HG03045 (cell line): ENCODE measurements at regions not wholly inside any gene's neighbourhood (a gene's known extent, or its start where the extent isn't known, plus 50 kb on each side); places are given as distances from the start of the nearest gene placed in this dataset.
"Not testable (repeated sequence)": the region's sequence is repeated elsewhere in the genome, so short reads cannot be mapped to it uniquely, and the experiment has no call there.

ENCODE experiments used
- ATAC-seq: cut with Tn5 transposase; IDR thresholded peaks from one replicate; pipeline ENCODE4 v1.9.1; 2021; ENCODE audit warnings: mild to moderate bottlenecking, moderate library complexity; ENCODE audit not compliant: unreplicated experiment

DNA sequence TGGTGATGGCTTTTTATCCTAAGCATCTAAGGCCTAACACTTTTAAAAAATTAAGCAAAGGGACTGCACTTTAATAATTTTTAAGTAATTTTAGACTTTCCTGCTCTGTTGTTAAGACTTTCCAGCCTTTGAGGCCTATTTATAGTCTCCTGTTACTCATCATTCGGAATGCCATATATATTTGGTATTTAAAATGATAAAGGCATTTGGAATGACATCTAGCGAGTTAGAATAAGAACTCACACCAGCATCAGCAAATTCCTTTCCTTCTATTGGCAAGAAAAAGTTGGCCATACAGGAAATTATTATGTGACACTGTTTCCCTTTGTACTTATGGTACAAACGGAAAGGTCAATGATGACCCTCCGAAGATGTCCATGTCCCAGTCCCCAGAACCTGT lies 88.1 kb upstream of the STMND1 start:
- ATAC-seq: no peak

DNA sequence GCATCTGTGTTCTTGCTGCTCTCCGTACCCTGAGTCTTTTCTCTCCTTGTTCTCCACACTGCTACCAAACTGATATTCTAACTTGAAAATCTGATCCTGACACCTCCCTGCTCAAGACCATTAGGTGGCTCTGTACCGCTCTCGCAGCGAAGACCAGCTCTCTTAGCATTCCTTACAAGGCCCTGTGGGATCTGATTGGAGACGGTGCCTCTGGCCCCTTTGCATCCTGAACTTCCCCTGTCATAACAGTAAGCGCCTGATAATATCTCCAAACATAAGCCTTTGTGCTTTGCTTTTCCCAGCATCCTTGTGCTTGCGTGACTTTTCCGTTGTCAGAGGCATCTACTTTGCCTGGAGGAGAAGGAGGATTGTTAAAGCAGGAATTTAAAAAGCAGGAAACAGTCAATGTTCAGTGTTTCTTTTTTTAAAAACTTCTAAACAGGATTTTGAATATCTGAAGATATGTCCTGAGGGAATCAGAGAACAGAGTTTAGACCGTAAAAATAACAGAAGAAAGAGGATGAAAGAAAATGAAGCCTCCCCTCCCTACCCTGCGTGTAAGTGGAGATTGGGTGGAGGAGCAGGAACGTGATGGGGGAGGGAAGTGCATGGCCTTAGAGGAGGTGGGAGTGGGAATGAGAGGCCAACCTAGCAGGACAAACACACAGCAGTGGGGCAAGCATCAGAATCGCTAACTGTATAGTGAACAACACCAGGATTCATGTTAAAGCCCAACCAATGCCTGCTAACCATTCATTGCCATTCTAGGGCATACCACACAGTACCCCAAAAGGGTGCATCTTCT lies 89.2 kb upstream of the STMND1 start:
- ATAC-seq: no peak

DNA sequence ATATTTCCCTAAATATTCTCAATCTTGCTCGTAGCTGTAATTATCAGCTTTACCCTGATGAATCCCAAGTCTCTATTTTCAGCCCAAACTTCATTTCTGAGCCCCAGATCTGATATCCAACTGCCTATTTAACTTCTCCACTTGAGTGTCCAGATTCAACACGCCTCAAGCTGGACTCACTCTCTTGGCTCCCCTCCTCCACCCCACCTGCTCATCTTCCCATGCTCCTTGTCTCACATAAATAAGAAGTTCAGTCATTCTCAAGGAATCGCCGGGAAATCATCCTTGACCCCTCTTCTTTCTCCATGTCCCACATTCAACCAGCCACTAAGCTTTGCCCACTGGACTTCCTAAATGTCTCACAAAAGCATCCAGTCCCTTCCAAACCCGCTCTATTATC lies 89.9 kb upstream of the STMND1 start:
- ATAC-seq: no peak

DNA sequence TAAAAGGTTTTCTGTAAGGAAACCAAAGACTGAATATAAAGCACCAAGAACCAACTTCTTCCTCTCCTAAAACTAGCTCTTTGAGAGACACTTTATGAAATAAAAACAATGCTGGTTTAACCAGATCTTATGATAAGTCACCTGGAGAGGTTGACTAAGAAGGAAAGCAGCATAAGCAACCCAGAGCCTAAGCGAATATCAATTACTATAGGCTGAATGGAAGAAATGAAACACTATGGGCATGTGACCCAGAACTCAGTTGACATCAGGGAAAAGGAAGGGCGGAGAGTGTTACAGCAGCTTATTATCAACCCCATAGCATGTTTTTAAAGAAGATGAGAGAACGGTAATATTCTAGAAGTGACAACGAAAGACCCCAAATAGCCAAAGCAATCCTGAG lies 94.1 kb upstream of the STMND1 start:
- no peak for ATAC-seq

DNA sequence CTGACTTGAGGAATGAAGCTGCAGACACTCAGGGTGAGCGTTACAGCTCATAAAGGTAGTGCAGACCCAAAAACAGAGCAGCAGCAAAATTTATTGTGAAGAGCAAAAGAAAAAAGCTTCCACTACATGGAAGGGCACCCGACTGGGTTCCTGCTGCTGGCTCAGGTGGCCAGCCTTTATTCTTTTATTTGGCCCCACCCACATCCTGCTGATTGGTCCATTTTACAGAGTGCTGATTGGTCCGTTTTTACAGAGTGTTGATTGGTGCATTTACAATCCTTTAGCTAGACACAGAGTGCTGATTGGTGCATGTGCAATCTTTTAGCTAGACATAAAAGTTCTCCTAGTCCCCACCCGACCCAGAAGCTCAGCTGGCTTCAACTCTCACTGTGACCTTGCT lies 95.3 kb upstream of the STMND1 start:
- ATAC-seq: no peak

DNA sequence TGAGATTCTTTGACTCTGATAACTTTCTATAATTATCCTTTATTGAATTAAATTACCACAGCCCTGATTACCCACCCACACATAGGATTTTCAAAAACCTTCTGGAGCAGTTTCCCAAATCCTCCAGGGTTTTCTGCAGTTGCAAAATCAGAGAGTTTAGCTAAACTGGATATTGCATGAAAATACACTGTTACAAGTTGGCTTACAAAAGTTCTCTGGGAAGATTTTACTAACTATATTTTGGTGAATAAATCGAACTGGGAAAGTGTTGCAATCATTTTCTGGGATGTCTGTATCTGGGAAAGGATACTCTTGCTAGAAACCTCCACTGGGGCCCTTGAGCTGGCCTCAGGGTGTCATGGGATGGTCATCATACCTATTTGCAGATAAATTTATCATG lies 97.6 kb upstream of the STMND1 start:
- no peak for ATAC-seq

DNA sequence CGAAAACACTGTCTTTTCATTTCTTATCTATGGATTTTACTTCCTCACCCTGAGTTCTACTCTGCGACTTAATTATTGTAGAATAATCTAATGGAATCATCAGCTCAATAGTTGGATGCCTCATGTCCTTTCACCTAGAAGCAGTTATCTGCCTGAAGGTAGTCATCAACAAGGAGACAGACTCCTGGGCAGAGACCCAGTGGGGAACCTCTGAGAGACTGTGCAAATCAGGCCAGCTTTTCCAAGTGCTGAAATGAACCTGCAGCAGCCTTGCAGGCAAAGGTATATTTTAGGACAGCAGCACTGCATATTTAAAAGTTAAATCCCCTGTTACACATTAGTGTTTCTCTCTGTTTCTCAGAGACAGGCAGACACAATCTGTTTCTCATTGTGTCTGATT lies 99.7 kb upstream of the STMND1 start:
- ATAC-seq: no peak

DNA sequence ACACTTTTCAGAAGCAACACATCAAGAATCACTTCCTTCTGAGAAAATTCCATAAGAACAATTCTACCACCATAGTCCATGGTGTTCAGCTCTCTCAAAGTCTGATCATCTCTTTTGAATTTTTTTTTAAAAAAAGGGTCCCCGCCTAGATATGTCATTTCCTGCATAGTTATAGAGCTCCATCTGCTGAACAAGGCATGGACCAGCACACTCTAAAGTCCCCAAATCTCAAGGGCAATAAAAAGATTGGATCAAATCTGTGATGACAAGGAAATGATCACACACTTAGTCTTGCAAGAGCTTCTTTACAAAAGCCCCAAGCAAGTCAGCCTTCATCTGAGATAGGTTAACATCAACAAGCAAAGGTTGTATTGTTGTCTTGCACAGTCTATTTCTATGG lies 100.7 kb upstream of the STMND1 start:
- ATAC-seq: no peak

DNA sequence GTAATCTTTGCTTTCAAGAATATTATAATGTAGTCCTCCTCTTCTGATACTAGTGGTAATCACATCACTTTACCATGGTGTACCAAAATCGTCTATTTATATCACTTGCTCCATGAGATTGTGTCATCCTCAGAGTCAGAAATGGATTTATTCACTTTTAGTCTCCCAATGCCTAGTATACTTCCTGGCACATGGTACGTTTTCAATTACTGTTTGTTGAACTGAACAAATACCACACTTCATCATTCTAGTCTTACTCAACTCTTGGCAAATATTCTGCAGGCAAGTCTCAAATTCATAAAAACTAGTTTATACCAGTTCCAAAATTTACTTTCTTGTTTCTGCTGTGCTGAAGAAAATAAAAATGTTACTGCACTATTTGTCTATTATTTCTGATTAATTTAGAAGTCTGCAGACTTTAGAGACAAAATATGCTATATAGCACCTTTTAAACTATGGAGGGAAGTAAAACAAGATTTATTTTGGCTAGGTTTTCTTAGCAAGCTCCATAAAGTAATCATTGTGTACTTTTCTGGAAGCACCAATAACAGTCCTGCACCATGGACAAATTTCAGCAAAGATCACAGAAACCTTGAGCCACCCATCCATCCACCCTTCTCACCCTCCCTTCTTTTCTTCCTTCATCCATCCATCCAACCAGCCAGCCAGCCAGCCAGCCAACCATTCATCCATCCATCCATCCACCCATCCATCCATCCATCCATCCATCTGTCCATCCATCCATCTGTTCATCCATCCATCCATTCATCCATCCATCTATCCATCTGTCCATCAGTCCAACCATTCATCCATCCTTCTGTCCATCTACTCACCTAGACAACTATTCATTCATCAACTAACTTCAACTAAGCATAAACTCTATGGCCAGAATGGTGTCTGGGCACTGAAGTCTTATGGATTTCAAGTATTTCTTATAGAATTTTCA lies 102.1 kb upstream of the STMND1 start:
- ATAC-seq: no peak

DNA sequence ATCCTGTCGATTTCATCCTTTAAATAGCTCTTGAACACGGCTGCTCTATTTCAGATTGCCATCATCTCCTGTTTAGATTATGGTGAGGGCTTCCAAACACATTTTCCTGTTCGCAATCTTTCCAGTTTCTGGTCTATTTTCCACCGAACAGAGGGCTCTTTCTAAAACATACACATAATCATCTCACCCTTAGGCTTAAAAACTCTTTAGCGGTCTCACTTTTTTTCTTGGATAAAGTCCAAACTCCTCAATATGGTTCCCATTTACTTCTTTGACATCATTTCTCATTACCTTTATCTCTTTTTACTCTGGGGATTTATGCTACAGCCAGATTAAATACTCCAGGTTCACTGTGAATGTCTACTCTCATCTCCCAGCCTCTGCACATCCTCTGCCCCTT lies 103.4 kb upstream of the STMND1 start:
- no peak for ATAC-seq

DNA sequence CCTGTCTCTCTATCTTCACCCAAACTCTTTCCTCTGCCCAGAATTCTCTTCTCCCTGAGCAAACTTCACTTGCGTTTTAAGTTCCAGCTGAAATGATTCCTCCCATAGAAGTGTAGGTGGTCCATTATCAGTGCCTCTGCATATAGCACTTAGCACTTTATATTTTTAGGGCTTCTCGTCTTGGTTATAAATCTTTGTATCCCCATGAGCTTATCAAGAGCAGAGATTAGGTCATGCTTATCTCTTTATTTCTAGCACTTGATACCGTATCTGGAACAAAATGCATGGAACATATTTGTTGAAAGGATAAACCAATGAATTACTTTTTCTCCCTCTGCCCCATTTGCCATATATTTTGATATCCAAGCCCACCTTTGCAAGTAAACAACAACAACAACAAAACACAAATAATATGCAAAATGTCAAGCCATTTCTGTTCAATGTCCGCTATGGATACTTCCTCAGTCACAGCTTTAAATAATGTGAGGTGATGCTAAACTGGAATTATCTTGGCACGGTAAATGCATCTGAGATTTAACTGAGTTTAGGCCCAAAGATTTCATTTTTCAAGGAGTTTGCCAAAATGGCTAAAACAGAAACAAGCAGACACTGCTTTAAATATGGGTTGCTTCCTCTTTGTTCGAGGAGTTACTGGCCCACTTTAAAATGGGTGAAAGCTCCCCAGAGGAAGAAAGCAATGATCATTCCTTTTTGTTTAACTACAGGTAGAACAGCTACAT lies 106.2 kb upstream of the STMND1 start:
- ATAC-seq: no peak

DNA sequence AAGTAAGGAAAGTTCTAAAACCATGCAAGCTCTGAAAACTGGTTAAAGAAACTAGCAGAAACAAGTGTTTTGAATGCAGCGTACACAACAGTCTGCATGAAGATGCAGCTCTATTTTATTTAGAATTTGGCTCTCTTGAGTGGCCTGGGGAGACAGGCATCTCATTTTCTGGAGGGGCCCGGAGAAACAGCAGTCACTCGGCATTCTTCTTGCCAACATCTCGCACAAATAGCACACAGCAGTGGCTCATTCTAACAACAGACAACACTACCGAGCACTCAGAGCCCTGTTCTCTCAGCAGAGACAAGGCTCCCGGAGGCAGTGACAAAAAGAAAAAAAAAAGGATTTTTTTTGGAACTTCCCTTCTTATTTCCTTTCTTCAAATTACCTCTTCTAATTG lies 108.5 kb upstream of the STMND1 start:
- ATAC-seq: no peak

DNA sequence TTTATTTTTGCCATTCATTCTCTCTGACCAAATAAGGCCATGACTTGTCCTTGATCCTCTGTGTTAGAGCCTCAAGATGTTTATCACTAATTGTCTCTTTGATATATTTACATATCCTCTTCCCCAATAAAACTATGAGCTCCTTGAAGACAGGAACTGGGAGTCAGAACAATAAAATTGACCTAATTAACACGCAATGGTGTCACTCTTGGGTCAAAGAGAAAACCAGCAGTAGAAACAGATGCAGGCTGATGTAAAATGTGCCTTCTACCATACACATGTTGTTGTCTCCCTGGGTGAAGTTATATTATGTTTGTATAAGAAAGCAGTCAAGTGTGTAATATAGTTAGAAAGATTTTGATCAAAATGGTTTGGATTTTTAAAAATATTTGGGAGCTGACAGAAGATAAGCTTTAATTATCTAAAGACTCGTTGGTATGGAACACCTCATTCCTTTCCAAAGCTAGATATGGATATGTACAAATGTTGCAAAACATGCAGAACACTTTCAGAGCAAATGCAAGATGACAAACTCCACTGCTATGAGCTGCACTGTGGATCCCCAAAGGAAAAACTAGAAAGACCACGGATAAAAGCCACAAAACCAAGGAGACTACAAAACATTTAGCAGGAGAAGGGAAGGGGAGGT lies 109.7 kb upstream of the STMND1 start:
- no peak for ATAC-seq

DNA sequence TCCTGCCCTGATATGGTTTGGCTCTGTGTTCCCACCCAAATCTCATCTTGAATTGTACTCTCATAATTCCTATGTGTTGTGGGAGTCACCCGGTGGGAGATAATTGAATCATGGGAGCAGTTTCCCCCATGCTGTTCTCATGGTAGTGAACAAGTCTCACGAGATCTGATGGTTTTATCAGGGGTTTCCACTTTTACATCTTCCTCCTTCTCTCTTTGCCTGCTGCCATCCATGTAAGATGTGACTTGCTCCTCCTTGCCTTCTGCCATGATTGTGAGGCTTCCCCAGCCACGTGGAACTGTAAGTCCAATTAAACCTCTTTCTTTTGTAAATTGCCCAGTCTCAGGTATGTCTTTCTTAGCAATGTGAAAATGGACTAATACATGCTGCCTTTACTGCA lies 111.9 kb upstream of the STMND1 start:
- ATAC-seq: not testable (repeated sequence)

DNA sequence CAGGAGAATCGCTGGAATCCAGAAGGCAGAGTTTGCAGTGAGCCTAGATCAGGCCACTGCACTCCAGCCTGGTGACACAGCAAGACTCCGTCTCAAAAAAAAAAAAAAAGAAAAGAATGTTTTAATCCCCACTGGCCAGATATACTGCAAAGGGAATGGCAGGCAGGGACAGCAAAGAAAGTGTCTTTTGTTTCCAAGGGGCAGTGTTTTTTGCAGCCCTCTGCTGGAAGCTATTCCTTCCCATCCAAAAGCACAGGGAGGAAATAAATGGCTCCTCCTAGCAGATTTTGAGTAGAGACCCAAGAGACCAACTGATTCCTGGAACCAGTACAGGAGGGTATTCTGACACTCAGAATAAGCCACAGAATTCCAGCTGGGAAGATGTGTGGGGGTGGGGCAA lies 112.5 kb upstream of the STMND1 start:
- no peak for ATAC-seq

DNA sequence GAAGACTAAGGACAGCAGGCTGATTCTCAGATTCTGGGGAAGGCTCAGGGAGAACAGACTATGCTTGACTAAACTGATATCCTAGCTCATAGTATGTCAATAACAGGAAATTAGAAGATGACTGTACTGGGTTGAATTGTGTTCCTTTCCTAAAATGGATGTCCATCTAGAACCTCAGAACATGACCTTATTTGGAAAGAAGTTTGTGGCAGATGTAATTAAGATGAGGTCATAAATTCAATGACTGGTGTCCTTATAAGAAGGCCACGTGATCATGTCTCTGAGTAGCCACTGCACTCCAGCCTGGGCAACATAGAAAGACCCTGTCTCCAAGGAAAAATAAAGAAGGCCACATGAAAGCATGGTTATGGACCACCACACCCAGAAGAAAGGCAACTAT lies 113.9 kb upstream of the STMND1 start:
- ATAC-seq: no peak

DNA sequence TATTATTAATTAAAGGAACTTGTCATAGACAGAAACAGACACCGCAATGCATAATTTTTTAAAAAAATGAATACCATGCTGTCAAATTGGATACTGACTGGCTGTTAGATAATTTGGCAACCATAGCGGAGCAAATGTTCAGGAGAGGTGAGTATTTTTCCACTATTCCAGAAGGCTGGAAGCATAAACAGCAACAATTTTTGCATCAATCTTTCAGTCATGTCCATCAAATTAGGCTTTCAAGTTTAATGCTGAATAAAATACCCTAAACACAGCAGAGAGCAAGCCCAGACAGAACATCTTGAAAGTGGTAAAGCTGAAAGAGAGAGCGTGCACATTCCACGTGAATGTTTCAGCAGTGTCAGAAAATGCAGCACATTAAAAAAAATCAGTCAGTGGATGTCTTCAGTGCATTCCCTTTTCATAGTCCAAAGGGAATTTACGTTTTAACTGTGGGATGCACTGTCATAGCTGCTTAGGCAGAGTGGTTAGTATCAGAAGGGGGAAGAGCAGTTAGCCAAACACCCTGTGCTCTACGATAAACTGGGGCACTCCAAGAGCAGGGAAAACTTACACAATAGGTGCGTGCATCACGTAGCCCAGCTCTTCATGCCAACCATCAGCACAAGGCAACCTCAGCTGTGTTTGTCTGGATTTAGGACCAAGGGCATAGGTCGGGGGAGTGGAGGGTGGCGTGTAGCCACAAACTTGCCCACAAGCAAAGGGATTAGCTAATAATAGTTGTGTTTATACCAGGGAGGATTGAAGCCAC lies 116.2 kb upstream of the STMND1 start:
- no peak for ATAC-seq

DNA sequence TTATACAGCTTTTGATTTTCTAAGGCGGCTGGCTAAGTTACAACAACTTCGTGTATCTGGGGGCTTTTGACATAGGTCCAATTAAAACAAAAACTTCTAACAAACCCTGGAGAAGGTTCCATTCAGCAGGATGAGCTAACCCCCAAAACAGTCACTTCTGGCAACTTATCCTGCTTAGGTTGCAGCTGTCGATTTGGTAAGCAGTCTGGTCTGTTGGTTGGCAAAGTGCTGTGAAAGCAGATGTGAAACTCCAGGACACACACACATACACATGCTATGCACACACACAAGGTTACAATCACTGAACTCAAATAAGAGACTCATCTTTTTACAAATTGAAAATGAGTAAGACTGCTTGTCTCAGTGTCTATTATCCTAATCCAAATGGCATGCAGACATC lies 119.0 kb upstream of the STMND1 start:
- ATAC-seq: no peak

DNA sequence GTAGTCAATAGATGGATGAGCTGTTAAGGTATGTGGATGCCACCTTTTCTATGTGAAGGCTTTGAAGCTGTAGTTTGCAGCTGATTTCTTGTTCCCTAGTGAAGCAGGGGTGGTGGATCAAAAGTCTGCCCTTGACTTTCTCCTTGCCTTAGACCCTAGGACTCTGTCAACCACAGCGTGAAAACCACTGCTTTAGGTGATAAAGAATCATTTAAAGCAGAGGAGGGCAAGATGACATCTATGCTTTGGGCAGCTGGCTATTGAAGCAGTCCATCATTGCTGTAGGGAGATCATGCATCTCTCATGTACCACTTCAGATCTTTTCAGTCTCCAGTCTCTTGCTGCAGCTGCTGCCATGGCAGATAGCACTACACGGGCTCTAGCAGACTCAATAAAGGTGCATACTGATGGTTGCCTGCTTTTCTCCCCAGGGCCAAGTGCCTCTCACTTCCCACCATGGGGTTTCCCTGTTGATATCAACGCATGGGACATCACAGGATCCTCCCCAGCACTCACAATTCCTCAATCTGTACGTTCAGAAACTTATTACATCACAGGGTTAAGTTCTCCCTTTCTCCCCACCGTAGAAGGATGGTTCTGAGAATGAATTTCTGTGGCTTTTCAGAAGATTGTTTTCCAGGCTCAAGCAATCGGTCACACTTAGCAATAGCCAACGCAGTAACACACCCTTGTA lies 122.0 kb upstream of the STMND1 start:
- no peak for ATAC-seq

DNA sequence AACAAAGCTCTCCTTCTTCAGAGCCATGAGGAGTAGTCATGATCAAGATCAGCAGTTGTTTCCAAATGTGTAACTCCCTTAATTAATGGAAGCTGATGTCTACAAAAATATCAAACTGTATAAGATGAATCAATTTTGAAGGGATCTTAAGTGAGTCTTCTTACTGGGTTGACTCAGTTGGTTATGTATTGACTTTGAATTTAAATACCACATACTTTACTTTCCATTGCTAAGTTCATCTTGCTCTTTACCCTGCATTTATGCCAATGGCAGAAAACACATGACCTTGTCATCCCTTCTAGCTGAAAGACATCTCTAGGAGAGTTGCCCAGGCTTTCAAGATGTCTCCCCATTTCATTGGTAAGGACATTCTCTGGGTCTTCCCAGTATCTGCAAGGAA lies 123.2 kb upstream of the STMND1 start:
- no peak for ATAC-seq
